Lower lobe of right lung (tissue), 2 donors: ENCODE measurements at regions not wholly inside any gene's neighbourhood (a gene's known extent, or its start where the extent isn't known, plus 50 kb on each side); places are given as distances from the start of the nearest gene placed in this dataset.

Experiments
- ATAC-seq, 2 donors: fragments of 200-7000 bp; cut with Tn5 transposase; one replicate each; pipeline ENCODE4 v1.9.1; 2020 to 2022; ENCODE audit warnings: mild to moderate bottlenecking in 2 of 2, moderate library complexity in 2 of 2
- DNase-seq: peaks from one replicate; pipeline ENCODE4 v3.0.0-alpha.2; 2020
- H3K27ac ChIP-seq: fragments of 200-600 bp; one replicate; pipeline ENCODE4 v1.8.0; 2022
- H3K27me3 ChIP-seq: fragments of 200-600 bp; one replicate; pipeline ENCODE4 v1.8.0; 2022; ENCODE audit warnings: low read depth
- H3K36me3 ChIP-seq: fragments of 200-600 bp; one replicate; pipeline ENCODE4 v1.8.0; 2022; ENCODE audit warnings: mild to moderate bottlenecking
- H3K4me1 ChIP-seq: fragments of 200-600 bp; one replicate; pipeline ENCODE4 v1.8.0; 2022
- H3K4me3 ChIP-seq: fragments of 200-600 bp; one replicate; pipeline ENCODE4 v1.8.0; 2022; ENCODE audit warnings: mild to moderate bottlenecking
- H3K9me3 ChIP-seq: fragments of 200-600 bp; one replicate; pipeline ENCODE4 v1.8.0; 2022
- intact Hi-C: fragments of 100-400 bp; cut with DNase I; formaldehyde crosslinking; loops from one replicate; pipeline ENCODE4 v1.11.0; 2022
- TF ChIP-seq, protein P1 (sequence below): fragments of 200-600 bp; IDR thresholded peaks from one replicate; pipeline ENCODE4 v1.8.0; 2022; ENCODE audit warnings: antibody characterized with exemption, mild to moderate bottlenecking
- donor health status: DM: no; HTN: yes; CAD: no; lungs with severe emphysema.

DNA sequence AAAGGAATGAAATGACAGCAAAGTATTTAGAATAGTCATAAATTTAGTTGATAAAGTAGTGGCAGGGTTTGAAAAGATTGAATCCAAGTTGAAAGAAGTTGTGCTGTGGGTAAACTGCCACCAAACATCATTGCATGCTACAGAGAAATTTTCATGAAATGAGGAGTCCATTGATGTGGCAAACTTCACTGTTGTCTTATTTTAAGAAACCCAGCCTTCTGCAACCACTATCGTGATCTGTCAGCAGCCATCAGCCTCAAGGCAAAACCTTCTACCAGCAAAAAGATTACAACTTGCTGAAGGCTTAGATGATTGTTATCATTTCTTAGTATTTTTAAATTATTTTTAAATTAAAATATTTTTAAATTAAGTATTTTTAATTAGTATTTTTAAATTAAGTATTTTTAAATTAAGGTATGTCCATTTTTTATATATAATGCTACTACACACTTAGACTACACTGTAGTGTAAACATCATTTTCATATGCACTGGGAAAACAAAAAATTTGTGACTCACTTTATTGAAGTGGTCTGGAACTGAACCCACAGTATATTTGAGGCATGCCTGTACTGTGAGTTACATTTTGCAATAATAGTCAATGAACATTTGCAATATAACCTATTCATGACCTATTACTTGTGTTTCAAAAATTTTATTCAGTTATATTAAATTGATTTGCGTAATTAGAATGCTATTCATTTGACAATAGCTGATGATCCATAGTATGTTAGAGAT, 67.2 kb upstream of the SYT1 start:
- DNase-seq = no peak
- Histone ChIP-seq H3K4me3 (no peak overlapping the region), H3K4me1 (no peaks in the 10 kb centered on the region), H3K27me3 (no peaks in the 10 kb centered on the region), H3K27ac (no peak overlapping the region), H3K36me3 (no peaks in the 10 kb centered on the region), H3K9me3 (no peaks in the 10 kb centered on the region)
- TF ChIP-seq, protein P1, sequence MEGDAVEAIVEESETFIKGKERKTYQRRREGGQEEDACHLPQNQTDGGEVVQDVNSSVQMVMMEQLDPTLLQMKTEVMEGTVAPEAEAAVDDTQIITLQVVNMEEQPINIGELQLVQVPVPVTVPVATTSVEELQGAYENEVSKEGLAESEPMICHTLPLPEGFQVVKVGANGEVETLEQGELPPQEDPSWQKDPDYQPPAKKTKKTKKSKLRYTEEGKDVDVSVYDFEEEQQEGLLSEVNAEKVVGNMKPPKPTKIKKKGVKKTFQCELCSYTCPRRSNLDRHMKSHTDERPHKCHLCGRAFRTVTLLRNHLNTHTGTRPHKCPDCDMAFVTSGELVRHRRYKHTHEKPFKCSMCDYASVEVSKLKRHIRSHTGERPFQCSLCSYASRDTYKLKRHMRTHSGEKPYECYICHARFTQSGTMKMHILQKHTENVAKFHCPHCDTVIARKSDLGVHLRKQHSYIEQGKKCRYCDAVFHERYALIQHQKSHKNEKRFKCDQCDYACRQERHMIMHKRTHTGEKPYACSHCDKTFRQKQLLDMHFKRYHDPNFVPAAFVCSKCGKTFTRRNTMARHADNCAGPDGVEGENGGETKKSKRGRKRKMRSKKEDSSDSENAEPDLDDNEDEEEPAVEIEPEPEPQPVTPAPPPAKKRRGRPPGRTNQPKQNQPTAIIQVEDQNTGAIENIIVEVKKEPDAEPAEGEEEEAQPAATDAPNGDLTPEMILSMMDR = no peak
- no peak for ATAC-seq
- intact Hi-C loops = no loop called here

DNA sequence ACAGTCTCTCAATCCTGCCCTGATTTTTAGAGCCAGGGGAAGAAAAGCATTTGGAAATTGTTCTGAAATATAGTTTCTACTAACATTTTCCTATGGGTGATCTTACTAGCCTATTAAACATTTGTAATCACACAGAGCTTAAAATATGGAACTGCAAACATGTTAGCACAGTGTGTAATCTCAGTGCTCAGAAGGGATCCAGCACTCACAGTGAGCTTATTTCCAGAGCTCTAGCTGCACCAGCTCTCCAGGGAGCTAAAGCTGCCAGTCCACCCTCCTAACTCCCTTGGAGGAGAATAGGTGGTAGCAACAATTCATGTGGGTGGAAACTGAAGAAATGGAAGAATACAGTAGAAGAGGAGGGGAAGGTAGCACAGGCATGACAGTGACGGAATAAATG, 64.9 kb upstream of the SYT1 start:
- DNase-seq (no peak), ATAC-seq (no peak)
- H3K4me1 ChIP-seq = no peaks in the 10 kb centered on the region
- intact Hi-C loops = no loop called here
- no peak overlapping the region for H3K4me3 ChIP-seq
- no peaks in the 10 kb centered on the region for H3K9me3 ChIP-seq
- TF ChIP-seq, protein P1 = no peak
- no peaks in the 10 kb centered on the region for H3K27me3 ChIP-seq
- no peaks in the 10 kb centered on the region for H3K36me3 ChIP-seq
- no peak overlapping the region for H3K27ac ChIP-seq

DNA sequence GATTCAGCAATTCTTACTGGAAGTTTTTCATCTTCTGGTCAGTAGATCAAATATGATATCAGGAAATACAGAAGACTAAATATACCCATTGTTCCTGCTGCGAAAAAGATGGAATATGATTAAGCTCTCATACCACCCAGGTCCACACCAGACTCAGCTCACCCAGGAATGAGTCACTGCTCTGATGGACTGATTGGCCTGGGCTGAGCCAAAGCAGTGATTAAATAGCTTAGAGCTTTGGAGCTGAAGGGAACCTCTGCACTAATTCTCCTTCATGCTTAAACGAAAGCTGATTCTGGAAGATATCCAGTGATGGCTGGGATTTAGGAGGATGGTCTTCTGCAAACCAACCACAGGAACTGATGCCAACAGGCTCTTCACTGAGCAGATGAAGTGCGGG, 62.0 kb upstream of the SYT1 start:
- no peak for ATAC-seq
- H3K27me3 ChIP-seq = no peaks in the 10 kb centered on the region
- intact Hi-C loops = no loop called here
- TF ChIP-seq, protein P1 = no peak
- no peaks in the 10 kb centered on the region for H3K36me3 ChIP-seq
- DNase-seq = no peak
- no peak overlapping the region for H3K4me3 ChIP-seq
- no peak overlapping the region for H3K27ac ChIP-seq
- no peaks in the 10 kb centered on the region for H3K9me3 ChIP-seq
- H3K4me1 ChIP-seq = no peaks in the 10 kb centered on the region

DNA sequence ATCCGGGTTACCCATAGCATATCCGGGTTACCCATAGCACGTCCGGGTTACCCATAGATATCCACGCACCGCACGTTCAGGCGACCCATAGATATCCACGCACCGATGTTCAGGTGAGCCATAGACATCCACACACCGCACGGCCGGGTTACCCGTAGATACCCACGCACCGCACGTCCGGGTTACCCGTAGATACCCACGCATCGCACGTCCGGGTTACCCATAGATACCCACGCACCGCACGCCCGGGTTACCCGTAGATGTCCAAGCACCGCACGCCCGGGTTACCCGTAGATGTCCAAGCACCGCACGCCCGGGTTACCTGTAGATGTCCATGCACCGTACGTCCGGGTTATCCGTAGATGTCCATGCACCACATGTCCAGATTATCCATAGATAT, 60.3 kb upstream of the SYT1 start:
- H3K4me3 ChIP-seq = no peak overlapping the region
- H3K36me3 ChIP-seq = no peaks in the 10 kb centered on the region
- TF ChIP-seq, protein P1 = no peak
- DNase-seq (peak; percentile 48), ATAC-seq (no peak)
- intact Hi-C loops = no loop called here
- H3K4me1 ChIP-seq = no peaks in the 10 kb centered on the region
- H3K9me3 ChIP-seq = no peaks in the 10 kb centered on the region
- H3K27ac ChIP-seq = no peak overlapping the region
- no peaks in the 10 kb centered on the region for H3K27me3 ChIP-seq
